Tongue (tissue), 1 donor: ENCODE measurements at regions not wholly inside any gene's neighbourhood (a gene's known extent, or its start where the extent isn't known, plus 50 kb on each side); places are given as distances from the start of the nearest gene placed in this dataset.
"Not testable (repeated sequence)": the region's sequence is repeated elsewhere in the genome, so short reads cannot be mapped to it uniquely, and the experiment has no call there.

Source experiments
- DNase-seq: peaks from one replicate; pipeline ENCODE4 v3.0.0-alpha.2; 2015

DNA sequence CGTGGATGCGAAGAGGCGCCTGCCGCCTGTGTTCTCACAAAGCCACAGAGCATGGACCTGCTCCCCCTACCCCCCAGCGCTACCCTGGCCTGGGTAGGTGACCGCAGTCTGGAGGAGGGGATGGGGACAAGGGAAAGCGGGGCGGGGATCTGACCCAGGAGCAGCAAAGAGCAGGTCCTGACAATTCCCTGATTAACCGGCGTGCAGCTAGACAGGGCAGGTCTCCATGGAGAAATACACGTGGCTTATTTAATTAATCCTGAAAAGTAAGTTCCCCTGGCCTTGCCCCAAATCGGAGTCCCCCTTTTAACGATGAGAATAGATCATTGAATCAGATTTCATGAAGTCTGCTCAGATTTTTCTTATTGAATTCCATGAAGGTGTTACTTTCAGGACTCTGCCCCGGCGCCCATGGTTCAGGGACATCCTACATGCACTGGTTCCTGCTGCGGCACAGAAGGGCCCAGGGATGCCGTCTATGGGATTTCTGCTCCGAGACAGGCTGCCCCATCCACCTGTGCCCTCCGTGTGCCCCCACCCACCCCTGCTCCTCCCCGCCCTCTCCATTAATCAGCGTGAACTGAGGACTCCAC, 251.0 kb upstream of the SFSWAP start:
- no peak for DNase-seq

DNA sequence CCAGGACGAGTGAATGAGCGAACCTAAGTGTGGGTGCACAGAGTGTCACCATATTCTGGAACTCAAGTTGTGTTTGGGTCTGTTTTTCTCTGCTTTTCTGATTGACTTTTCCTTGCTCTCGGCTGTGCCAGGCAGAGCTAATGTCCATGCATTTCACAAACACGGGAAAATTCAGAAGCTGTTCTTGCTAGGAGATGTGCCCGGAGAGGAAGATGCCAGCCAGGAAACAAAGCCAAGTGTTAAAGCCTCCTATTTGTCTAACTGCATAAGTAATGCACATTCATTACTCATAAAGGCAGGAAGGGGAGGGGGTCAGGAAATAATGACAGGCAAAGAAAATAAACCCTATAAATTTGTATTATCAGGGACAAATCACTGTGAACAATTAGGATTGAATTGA, 250.4 kb upstream of the SFSWAP start:
- DNase-seq, result peak; percentile 31

DNA sequence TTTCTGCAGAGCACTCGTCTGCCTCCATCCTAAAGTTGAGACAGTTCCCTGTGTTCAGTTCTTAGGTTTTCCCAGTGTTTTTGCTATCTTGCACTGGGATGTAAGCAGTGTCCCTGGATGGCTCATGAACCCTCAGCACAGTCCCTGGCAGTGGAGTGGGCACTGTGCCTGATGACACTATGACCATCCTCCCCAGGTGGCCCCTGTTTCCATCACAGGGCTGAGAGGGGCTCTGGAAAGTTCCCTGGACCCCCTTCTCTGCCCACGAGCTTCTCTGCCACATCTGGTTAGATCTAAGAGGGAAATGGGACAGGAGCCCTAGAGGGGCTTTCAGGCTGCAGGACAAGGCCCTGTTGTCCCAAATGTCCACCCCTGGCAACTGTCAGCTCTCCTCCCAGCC, 249.8 kb upstream of the SFSWAP start:
- DNase-seq, result no peak

DNA sequence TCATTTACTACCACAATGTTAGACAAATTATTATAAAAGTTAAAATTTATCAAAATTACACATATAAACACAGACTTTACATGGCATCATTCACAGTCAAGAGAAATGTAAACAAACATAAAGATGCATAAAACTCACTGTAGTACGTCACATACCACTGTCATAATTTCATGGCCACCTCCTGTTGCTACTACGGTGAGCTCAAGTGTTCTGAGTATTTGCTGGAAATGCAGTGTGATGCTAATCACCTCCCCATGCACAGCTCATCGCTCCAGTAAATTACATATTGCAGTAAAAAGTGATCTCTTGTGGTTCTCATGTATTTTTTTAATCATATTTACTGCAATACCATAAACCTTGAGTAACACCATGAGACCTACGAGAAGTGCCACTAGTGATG, 247.7 kb upstream of the SFSWAP start:
- DNase-seq, result no peak

DNA sequence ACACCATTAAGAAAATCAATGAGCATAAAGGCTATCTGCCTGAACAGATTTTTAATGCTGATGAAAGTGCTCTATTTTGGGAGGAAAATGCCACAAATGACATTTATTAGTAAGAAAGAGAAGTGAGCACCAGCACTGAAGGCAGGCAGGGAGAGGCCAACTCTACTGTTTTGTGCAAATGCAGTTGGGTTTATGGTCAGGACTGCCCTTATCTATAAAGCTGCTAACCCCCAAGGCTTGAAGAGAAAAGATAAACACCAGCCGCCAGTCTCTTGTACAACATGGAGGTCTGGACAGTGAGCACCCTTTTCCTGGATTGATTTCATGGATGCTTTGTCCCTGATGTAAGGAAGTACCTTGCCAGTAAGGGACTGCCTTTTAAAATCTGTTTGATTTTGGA, 246.8 kb upstream of the SFSWAP start:
- no peak for DNase-seq

DNA sequence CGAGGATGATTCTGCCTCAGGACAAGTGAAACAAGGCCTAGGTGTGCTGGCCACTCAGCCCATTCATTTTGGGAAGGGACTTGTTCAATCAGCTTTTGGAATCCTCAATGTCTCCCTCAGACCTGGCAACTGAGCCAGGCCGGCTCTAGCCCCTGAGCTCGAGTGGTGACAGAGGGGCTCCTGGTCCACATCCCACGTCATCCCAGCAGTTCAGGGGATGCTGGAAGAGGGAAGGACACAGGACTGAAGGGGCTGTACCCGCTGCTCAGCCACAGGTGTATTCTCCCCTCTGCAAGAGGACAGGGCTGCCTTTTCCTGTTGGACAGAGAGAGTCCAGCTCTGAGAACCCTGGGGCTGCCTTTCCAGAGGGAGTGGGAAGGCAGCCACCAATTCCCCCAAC, 244.6 kb upstream of the SFSWAP start:
- DNase-seq, result no peak

DNA sequence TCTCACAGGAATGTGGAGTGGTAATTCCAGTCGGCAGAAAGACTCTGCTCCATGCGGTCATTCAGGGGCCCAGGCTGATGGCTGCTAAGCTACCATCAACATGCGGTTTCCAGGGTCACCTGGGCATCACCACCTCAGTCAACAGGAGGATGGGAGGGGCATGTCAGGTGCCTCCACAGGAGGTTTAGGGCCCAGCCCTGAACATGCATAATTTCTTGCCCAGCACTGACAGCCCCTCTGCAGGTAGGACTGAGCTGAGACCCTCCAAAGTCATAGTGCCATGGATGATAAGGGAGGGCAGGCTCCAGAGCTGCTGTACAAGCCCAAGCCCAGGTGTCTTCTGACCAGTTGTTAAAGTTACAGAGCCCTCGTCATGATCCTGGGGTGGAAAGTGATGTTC, 244.0 kb upstream of the SFSWAP start:
- no peak for DNase-seq

DNA sequence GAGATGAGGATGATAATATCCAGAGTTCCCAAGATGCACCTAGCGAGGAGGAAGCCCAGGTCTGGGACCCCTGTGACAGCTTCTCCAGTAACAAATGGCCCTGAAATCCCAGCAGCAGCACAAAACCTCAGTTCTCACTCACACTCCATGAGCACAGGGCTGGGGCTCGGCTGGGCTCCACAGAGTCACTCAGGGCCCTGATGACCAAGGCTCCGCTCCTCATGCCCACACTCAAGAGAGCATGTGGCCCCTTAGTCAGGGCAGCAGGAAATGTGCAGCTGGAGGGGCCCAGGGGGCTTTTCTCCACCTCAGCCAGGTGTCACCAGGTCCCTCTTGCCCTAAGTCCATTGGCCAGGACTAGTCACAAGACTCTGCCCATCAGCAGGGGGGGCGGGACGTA, 242.7 kb upstream of the SFSWAP start:
- no peak for DNase-seq

DNA sequence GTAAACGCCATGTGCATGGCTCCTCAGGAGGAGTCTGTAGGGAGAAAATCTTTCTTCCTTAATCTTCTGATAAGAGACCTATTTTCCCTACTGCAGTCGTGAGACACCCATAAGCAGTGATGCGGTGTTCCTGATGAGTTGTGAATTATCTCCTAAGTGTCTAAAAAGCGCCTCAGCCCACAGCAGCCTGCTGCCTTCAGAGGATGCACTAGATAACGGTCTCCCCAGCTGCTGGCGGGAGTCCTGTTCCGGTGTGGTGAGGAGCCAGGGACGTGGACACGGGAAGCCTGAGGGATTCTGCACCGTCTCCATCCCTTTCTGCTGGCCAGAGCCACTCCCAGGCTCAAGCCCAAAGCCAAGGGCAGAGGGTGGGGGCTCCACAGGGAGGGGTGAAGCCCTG, 240.9 kb upstream of the SFSWAP start:
- not testable (repeated sequence) for DNase-seq

DNA sequence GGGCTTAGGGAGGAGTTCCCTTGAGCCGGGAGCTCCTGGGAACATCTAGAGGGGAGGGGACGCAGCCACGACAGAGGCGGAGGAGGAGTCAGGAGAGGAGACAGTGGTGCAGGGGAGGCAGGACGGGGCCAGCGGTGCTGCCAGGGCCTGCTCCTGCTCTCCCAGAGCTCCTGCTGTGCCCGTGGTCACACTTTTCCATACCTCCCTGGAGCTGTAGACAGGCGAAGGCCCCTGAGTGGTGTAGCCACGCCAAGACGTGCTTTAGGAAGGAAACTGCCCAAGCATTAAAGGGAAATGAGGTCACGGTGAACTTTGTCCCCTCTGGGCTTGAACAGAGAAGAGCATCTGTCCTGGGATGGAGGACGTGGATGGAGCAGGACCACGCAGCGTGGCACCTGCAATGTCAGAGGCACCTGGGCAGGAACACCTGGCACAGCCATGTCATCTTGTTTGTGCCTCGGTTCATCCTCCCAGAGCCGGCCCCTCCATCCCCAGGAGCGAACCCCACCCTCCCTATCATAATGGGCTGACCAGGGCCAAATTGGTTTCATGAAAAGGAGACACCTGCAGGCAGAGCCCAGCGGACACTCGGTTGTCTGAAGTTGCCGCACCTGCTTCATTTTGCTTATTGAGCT, 239.5 kb upstream of the SFSWAP start:
- no peak for DNase-seq

DNA sequence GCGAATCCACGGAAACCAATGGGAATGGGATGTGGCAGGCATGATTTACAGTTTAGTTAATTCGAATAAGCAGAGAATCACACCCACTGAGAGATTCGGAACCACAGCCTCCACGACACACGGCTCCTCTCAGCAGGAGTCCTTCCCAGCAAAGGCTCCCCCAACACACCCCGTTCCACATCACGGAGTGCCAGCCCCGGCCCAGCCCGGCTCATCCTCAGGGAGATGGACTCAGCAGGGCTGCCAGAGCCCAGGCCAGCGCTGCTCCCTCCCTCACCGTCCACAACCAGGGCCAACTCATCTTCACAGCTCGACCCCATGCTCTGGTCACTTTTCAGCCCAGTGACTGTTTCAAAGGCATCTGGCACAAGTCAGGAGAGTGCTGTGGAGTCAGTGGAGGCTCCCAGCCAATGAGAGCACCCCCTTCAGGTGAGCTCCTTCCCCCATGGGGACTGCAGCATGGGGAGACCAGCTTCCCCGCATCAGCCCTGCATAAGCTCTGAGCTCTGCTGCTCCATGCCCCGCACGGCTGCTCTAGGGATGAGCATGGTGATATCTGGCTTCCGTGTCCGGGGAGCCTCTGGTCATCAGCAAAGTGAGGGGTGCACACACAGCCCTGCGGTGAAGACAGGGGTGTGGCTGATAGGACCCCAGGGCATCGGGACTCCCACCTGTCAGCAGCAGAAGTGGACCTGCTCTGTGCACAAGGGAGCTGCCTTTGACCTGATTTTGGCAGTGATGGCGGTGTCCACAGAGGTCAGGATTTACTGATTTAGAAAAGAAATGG, 238.8 kb upstream of the SFSWAP start:
- no peak for DNase-seq

DNA sequence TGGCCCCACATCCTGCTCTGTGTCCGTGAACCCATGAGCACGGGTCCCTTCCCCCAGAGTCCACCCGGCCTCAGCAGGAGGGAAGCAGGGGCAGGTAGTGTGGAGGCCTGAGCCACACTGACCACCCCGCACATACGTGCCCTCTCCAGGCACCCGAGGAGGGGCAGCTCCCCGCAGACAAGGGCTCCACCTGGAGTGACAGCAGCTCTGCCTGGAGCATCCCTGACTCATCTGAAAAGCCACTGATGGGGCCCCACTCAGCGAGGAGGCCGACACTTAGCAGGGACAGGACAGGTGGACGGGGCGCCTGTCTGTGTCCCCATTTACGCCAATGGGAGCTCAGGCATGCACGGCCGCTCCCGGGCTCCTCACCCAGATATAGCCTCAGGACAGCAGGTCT, 237.6 kb upstream of the SFSWAP start:
- no peak for DNase-seq

DNA sequence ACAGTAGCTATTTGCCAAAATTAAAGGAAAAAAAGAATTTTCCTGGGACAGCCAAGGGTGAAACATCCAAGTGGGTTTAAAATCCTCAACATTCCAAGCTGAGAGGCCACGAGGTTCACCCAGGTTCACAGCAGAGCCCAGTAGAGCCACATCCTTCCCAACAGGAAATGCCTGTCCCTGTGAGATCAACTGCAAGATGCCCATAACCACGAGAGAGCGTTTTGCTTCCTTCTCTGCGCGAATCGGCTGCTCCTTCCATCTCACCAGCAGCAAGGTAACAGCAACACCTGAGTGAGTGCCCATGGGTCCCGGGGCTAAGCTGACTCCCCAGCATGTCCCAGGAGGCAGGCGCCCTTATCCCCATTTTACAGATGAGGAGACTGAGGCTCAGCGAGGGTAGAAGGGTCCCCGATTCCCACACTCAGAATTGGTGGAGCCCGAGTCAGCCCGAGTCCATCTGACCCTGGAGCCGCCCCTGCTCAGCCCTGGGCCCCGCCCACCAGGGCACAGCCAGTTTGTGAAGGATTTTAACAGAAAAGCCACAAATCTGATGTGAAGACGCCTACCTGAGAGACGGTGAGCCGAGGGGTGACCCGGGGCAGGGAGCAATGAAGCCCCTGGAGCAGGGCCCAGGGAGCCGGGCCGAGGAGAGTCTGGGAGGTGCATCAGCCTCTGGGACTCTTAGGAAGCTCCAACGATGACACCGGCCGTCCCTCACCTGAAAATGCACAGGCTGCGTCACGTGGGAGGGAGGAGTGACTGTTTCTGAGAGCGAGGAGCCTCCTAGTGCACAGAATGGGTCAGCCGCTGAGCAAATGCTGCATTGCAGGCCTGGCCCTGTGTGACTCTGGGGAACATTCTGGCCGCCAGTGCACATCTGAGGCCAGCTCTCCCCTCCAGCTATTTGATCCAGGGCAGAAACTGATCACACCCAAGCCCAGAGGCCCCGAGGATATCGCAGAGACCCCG, 236.9 kb upstream of the SFSWAP start:
- no peak for DNase-seq

DNA sequence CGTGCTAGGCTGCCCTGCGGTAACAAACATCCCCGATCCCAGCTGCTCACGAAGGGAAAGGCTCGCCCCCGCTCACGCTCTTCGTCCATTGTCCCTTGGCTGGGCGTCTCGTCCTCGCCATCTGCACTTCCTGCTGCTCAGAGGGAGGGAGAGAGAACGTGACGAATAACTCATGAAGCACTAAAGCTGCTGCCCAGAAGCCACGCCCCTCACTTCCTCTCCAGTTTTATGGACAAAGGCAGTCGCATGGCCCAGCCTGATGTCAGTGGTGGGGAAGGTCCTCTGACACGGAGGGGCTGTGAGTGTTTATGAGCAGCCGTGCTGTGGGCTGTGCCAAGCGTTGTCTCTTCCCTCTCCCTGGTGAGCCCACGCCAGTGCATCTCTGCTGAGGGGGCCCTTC, 235.9 kb upstream of the SFSWAP start:
- not testable (repeated sequence) for DNase-seq

DNA sequence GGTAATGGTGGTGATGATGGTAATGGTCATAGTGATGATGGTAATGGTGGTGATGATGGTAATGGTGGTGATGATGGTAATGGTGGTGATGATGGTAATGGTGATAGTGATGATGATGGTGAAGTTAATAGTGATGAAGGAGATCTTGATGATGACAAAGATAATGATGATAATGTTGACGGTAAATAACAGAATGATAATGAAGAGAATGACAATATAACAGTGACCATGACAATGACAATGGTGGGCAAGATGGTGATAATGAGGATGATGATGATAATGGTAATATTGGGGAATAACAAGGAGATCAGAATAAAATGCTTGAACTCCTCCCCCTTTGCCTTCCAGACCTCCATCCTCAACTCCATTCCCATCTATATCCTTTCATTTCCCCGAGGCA, 233.3 kb upstream of the SFSWAP start:
- no peak for DNase-seq

DNA sequence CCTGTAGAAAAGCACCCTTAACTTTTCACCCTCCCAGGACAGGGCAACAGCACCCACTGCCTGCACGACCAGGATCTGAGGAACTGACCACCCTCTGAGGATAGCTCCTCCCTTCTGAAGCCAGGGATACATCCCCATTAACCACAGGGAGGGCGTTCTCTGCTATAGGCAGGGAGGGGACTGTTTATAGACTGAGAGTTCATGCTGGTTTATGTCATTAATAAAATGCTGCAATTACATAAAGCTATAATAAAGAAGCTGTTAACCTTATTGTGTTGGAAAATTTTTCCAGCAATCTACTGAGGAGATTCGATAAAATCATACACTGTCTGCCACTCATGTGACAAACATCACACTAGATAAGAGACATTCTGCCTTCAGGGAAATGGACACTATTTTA, 232.4 kb upstream of the SFSWAP start:
- no peak for DNase-seq

DNA sequence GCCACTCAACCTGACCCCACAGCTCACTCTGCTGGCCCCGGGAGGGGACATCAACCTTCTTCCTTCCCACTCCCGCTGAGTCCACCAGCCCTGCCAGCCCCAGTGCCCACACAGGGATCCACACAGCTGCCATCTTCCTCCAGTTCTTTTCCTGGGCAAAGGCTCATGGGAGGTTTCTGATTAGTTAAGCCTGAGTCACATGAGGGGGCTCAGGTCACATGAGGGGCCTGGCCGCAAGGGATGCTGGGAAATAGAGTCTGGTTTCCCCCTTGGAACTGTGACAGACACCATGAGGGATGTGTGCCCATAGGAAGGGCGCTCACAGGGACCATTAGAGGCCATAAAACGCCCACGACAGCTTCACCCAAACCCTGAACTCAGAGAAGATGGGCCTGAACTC, 228.7 kb upstream of the SFSWAP start:
- no peak for DNase-seq

DNA sequence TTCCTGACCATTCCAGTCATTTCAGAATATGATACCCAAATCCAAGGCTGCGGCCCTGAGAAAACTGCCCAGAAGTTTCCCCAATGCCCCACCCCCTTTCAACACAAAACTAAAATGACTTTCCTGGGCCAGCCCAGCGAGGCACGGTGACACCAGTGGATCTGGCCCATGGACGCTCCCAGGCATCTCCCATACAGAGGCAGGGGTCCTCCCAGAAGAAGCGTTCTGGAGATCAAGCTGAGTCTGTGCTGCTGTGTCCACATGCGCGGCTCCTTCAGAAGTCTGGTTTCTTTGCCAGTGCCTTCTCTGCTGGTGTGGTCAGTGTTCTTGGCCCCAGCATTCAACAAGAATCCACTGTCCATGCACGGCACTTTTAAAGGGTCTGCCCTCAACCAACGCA, 228.2 kb upstream of the SFSWAP start:
- DNase-seq, result no peak

DNA sequence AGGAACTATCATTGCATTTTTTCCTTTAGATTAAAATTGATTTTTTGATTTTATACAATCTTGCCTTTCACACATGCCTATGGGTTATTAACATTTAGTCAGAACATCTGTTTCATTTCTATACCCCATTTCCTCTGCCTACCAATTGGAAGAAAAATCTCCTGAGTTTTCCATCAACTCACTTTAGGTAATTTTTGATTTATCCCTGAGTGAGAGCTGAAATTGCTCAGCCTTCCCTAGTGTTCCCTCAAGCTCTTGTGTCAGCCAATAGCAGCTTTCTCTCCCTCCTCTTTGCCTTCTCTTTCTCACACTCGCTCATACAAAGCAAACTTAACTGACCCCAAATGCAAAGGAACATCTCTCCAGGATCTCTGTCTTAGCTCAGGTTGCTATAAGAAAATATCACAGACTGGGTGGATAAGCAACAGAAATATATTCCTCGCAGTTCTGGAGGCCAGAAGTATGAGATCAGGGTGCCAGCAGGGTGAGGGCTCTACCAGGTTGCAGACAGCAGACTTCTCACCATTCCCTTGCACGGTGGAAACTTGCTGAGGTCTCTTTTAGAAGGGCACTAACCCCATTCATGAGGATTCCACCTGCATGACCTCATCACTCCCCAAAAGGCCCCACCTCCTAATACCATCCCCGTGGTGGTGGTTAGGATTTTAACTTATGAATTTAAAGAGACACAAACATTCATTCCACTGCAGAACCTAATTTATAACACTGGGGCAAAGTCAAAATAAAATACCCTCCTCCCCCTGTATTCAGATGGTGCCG, 224.2 kb upstream of the SFSWAP start:
- no peak for DNase-seq

DNA sequence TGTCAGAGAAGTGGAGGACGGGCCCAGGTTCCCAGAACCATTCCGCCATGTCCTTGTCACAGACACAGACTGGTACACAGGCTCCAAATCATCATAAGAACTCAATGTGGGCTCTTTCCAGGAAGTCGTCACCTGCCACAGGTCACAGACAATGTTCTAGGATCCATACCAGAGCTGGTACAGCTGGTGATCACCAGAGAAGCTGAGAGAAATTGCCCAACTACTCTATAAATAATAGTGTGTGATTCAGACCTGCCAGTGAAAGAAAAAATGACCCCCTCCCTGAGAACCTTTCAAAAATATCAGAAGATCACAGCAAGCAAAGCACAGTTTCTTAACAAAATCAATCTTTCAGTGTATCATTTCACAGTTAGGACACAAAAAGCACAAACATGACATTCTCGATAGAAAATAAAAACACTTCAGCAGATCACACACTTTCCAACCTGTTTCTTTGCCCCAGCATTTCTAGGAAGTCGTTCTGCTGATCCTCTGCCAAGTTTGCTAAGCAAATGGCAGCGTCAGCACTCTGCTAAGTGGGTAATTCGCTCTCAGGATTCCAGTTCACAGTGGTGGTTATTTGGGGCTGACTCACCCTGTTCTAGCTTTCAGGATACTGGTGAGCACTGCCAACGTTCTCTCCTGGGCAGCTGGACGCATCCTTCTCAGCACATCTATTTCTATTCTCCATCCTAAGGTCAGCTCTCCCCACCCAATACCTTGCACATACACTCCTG, 223.3 kb upstream of the SFSWAP start:
- DNase-seq, result peak; percentile 28

DNA sequence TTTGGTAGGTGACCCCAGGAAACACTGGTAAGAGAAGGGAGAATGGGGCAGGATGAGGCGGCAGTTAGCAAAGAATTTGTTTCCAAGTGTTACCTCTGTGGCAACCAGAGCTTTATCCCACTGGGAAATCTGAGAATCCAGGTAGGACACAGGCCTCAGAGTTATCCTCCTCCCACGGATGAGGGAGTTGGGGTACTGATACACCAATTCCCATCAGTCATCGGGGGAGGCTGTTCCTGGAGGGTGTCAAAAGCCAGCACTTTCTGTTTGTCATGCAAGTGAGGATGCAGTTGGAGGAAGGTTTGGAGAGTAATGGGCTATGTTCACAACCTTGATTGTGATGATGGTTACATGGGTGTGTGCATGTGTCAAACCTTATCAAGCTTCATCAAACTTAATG, 221.2 kb upstream of the SFSWAP start:
- DNase-seq, result no peak
